ENCODE measurements at regions not wholly inside any gene's neighbourhood (a gene's known extent, or its start where the extent isn't known, plus 50 kb on each side); places are given as distances from the start of the nearest gene placed in this dataset.

DNA sequence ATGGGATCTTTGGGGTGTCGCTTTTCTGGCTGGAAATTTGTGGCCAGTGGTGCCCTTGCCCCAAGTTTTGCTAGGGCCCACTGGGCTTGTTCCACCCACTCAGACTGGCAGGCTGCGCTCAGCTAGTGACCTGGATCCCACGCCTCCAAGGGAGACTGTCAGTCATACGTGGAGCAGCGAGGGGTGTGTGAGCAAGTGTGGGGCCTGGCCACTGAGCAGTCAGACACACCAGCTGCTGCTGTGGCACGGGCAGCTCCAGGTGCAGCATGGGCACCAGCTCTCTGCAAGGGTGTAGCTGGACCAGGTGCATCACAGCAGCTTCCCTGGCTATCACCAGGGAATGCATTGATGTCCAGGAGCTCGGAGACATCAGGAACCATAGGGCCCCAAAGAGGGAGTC, 327.0 kb downstream of the NR4A2 start:
- ATAC-seq (ENCODE audit: low read depth) (no peak), DNase-seq (ENCODE audit: low spot score) (no peak)
- Histone ChIP-seq H3K4me3 (ENCODE audit: severe bottlenecking) (no peak overlapping the region), H3K36me3 (ENCODE audit: low read depth) (no peaks in the 10 kb centered on the region), H3K27ac (ENCODE audit: poor library complexity, severe bottlenecking) (no peak overlapping the region), H3K27me3 (ENCODE audit: insufficient read depth, poor library complexity, severe bottlenecking) (no peaks in the 10 kb centered on the region), H3K9me3 (ENCODE audit: severe bottlenecking) (no peaks in the 10 kb centered on the region), H3K4me1 (ENCODE audit: insufficient read depth, poor library complexity, severe bottlenecking) (no peaks in the 10 kb centered on the region)
- TF ChIP-seq, protein P1, sequence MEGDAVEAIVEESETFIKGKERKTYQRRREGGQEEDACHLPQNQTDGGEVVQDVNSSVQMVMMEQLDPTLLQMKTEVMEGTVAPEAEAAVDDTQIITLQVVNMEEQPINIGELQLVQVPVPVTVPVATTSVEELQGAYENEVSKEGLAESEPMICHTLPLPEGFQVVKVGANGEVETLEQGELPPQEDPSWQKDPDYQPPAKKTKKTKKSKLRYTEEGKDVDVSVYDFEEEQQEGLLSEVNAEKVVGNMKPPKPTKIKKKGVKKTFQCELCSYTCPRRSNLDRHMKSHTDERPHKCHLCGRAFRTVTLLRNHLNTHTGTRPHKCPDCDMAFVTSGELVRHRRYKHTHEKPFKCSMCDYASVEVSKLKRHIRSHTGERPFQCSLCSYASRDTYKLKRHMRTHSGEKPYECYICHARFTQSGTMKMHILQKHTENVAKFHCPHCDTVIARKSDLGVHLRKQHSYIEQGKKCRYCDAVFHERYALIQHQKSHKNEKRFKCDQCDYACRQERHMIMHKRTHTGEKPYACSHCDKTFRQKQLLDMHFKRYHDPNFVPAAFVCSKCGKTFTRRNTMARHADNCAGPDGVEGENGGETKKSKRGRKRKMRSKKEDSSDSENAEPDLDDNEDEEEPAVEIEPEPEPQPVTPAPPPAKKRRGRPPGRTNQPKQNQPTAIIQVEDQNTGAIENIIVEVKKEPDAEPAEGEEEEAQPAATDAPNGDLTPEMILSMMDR (IDR thresholded peaks at IDR 0.05; ENCODE audit: poor library complexity, severe bottlenecking) = no peak

GRCh38 chr2:156004459-156004858, 328.1 kb downstream of the NR4A2 start:
- no peaks in the 10 kb centered on the region for H3K27me3 ChIP-seq (ENCODE audit: insufficient read depth, poor library complexity, severe bottlenecking)
- no peak overlapping the region for H3K27ac ChIP-seq (ENCODE audit: poor library complexity, severe bottlenecking)
- ATAC-seq (ENCODE audit: low read depth) (no peak), DNase-seq (ENCODE audit: low spot score) (no peak)
- TF ChIP-seq, protein P1 (IDR thresholded peaks at IDR 0.05; ENCODE audit: poor library complexity, severe bottlenecking) = no peak
- H3K36me3 ChIP-seq (ENCODE audit: low read depth) = no peaks in the 10 kb centered on the region
- no peaks in the 10 kb centered on the region for H3K4me1 ChIP-seq (ENCODE audit: insufficient read depth, poor library complexity, severe bottlenecking)
- H3K9me3 ChIP-seq (ENCODE audit: severe bottlenecking) = no peaks in the 10 kb centered on the region
- H3K4me3 ChIP-seq (ENCODE audit: severe bottlenecking) = no peak overlapping the region

GRCh38 chr2:156003780-156004179, 328.7 kb downstream of the NR4A2 start:
- TF ChIP-seq, protein P1 (IDR thresholded peaks at IDR 0.05; ENCODE audit: poor library complexity, severe bottlenecking) = no peak
- Histone ChIP-seq H3K27ac (ENCODE audit: poor library complexity, severe bottlenecking) (no peak overlapping the region), H3K9me3 (ENCODE audit: severe bottlenecking) (no peaks in the 10 kb centered on the region), H3K36me3 (ENCODE audit: low read depth) (no peaks in the 10 kb centered on the region), H3K27me3 (ENCODE audit: insufficient read depth, poor library complexity, severe bottlenecking) (no peaks in the 10 kb centered on the region), H3K4me3 (ENCODE audit: severe bottlenecking) (no peak overlapping the region), H3K4me1 (ENCODE audit: insufficient read depth, poor library complexity, severe bottlenecking) (no peaks in the 10 kb centered on the region)
- ATAC-seq (ENCODE audit: low read depth) (no peak), DNase-seq (ENCODE audit: low spot score) (no peak)

DNA sequence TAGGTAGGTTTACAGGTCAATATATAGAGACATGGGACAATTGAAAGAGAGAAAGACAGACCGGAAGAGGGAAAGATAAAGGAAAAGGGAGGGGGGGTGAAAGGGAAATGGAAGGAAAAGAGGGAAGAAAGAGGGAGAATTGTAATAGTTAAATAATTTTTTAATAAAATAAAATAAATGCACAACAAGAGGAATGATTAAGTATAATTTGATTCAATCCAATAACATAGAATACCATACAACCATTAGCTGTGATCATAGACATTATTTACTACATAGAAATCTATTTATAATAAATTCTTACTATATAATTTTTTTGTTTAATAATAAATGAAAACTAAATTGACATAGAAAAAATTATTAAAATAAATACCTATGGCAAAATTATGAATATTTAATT, 330.7 kb downstream of the NR4A2 start:
- TF ChIP-seq, protein P1 (IDR thresholded peaks at IDR 0.05; ENCODE audit: poor library complexity, severe bottlenecking) = no peak
- H3K36me3 ChIP-seq (ENCODE audit: low read depth) = no peaks in the 10 kb centered on the region
- no peaks in the 10 kb centered on the region for H3K4me1 ChIP-seq (ENCODE audit: insufficient read depth, poor library complexity, severe bottlenecking)
- ATAC-seq (ENCODE audit: low read depth) (no peak), DNase-seq (ENCODE audit: low spot score) (no peak)
- H3K27me3 ChIP-seq (ENCODE audit: insufficient read depth, poor library complexity, severe bottlenecking) = no peaks in the 10 kb centered on the region
- no peaks in the 10 kb centered on the region for H3K9me3 ChIP-seq (ENCODE audit: severe bottlenecking)
- no peak overlapping the region for H3K27ac ChIP-seq (ENCODE audit: poor library complexity, severe bottlenecking)
- H3K4me3 ChIP-seq (ENCODE audit: severe bottlenecking) = no peak overlapping the region

DNA sequence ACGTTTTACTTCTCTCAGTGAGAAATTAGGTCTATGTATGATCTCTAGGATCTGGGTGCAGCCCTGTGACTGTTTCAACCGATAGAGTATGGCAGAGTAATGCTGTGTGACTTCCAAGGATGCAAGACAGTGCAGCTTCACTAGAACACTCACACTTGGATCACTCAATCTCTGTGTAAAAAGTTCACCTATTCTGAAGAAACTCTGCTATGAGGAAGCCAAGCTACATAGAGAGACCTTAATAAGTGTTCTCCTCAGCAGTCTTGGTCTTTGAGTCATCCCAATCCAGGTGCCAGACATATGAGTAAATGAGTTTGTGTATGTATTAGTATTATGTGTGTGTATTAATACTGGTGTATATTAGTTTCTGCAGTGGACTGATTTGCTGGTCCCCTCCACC, 335.0 kb downstream of the NR4A2 start:
- H3K27ac ChIP-seq (ENCODE audit: poor library complexity, severe bottlenecking) = no peak overlapping the region
- H3K27me3 ChIP-seq (ENCODE audit: insufficient read depth, poor library complexity, severe bottlenecking) = no peaks in the 10 kb centered on the region
- no peak for DNase-seq (ENCODE audit: low spot score)
- H3K36me3 ChIP-seq (ENCODE audit: low read depth) = no peaks in the 10 kb centered on the region
- no peaks in the 10 kb centered on the region for H3K9me3 ChIP-seq (ENCODE audit: severe bottlenecking)
- ATAC-seq (ENCODE audit: low read depth) = peak; percentile 70
- no peaks in the 10 kb centered on the region for H3K4me1 ChIP-seq (ENCODE audit: insufficient read depth, poor library complexity, severe bottlenecking)
- TF ChIP-seq, protein P1 (IDR thresholded peaks at IDR 0.05; ENCODE audit: poor library complexity, severe bottlenecking) = no peak
- no peak overlapping the region for H3K4me3 ChIP-seq (ENCODE audit: severe bottlenecking)
